Aorta (tissue), 5 donors: ENCODE measurements at regions not wholly inside any gene's neighbourhood (a gene's known extent, or its start where the extent isn't known, plus 50 kb on each side); places are given as distances from the start of the nearest gene placed in this dataset.
"Not testable (repeated sequence)": the region's sequence is repeated elsewhere in the genome, so short reads cannot be mapped to it uniquely, and the experiment has no call there.

Experiments used
- ATAC-seq: fragments of 200-7000 bp; cut with Tn5 transposase; one replicate; pipeline ENCODE4 v1.9.1; 2022; ENCODE audit warnings: moderate library complexity; ENCODE audit not compliant: low FRiP score
- DNase-seq, 2 donors: peaks; one replicate each; pipeline ENCODE4 v3.0.0-alpha.2; 2020
- H3K27ac ChIP-seq, 2 donors: one replicate each; pipeline ENCODE4 v1.5.1; 2013; ENCODE audit warnings: low read length in 2 of 2, mild to moderate bottlenecking in 2 of 2, moderate library complexity in 2 of 2, control low read depth in 1 of 2, inconsistent platforms in 1 of 2, low read depth in 1 of 2
- H3K27me3 ChIP-seq, 2 donors: one replicate each; pipeline ENCODE4 v1.6.1; 2013; ENCODE audit warnings: control low read depth in 1 of 2, low read length in 1 of 2, mild to moderate bottlenecking in 1 of 2, moderate library complexity in 1 of 2; ENCODE audit not compliant: insufficient read depth in 2 of 2, control insufficient read depth in 1 of 2
- H3K36me3 ChIP-seq, 2 donors: one replicate each; pipeline ENCODE4 v1.6.1; 2013; ENCODE audit warnings: control low read depth in 1 of 2, low read length in 1 of 2, mild to moderate bottlenecking in 1 of 2; ENCODE audit not compliant: insufficient read depth in 2 of 2, control insufficient read depth in 1 of 2
- H3K4me1 ChIP-seq, 2 donors: one replicate each; pipeline ENCODE4 v1.6.1; 2013; ENCODE audit warnings: low read length in 2 of 2, control low read depth in 1 of 2, mild to moderate bottlenecking in 1 of 2, moderate library complexity in 1 of 2; ENCODE audit not compliant: insufficient read depth in 2 of 2, control insufficient read depth in 1 of 2
- H3K4me3 ChIP-seq, 2 donors: one replicate each; pipeline ENCODE4 v1.5.1; 2013; ENCODE audit warnings: low read length in 2 of 2, control low read depth in 1 of 2, mild to moderate bottlenecking in 1 of 2
- H3K9me3 ChIP-seq: one replicate; pipeline ENCODE4 v1.6.1; 2013; ENCODE audit warnings: mild to moderate bottlenecking, low read length; ENCODE audit not compliant: control insufficient read depth
- WGBS, 2 donors: extraction: QIAGEN DNeasy Blood & Tissue Kit; methylation state at CpG; one replicate each; pipeline ENCODE4 v1.1.7; 2013; 5-methylcytosine and 5-hydroxymethylcytosine counted together
- intact Hi-C, 2 donors: fragments of 100-400 bp; cut with DNase I; formaldehyde crosslinking; loops; one replicate each; pipeline versions ENCODE4 v1.14.2 to v1.15.0; 2022
- donor health status: healthy with polysubstance abuse.
- donor health status: Bipolar disorder and iron deficiency.
- donor health status: DM: no; HTN: no; CAD: no.
- donor health status: DM: no; HTN: no; CAD: no.
- donor health status: DM: yes; HTN: yes; CAD: no.

DNA sequence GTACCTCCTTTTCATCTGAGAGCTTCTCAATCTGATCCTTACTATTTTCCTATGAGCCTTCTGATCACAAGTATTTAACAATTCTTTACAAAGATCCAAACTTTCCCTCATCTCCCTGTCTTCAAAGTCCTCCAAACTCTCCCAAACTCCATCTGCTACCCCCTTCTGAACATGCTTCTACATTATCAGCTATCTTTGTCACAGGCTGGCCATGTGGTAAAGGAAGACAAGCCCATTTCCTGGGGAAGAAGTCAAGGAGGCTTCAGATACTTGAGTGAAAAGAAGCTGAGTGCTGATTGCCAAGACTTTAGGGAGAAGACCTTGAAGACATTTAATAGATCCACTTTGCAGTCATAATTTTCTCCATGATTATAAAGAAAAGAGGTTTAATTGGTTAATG lies 231.4 kb downstream of the CWH43 start:
- Histone ChIP-seq H3K27me3 (no peaks in the 10 kb centered on the region), H3K27ac (no peak overlapping the region), H3K4me1 (no peaks in the 10 kb centered on the region), H3K9me3 (no peaks in the 10 kb centered on the region), H3K36me3 (no peaks in the 10 kb centered on the region), H3K4me3 (no peak overlapping the region)
- intact Hi-C loops: no loop called here
- DNase-seq: no peak
- ATAC-seq: no peak

DNA sequence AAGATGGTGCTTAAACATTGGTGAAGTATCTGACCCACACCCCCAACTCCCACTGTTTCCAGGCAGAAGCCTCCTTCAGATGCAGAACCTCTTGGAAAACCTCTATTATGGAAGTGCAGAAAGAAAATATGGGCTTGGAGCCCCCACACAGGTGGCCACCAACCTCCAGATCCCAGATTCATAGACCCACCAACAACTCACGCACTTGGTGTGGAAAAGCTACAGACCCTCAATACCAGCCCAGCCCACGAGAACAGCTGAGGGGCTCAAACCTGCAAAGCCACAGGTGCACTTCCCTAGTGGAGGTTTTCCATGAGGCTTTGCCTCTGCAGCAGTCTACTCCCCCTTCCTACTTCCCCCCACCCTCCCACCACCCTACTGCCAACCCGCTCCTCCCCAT lies 232.0 kb downstream of the CWH43 start:
- ATAC-seq, H3K9me3 ChIP-seq, H3K27ac ChIP-seq, intact Hi-C loops, H3K36me3 ChIP-seq, DNase-seq, H3K4me1 ChIP-seq, H3K4me3 ChIP-seq, H3K27me3 ChIP-seq: not testable (repeated sequence)
- WGBS, 2 donors: 61 to 65% methylated on average over 3 of the region's 3 CpGs

- H3K4me1 ChIP-seq, intact Hi-C loops, DNase-seq, H3K27ac ChIP-seq, H3K27me3 ChIP-seq, ATAC-seq, H3K4me3 ChIP-seq, H3K36me3 ChIP-seq, H3K9me3 ChIP-seq: not testable (repeated sequence)
Observed at GRCh38 chr4:49218931-49219330, 232.9 kb downstream of the CWH43 start.

GRCh38 chr4:49219489-49220225 lies 233.6 kb downstream of the CWH43 start:
- intact Hi-C loops, ATAC-seq, H3K4me1 ChIP-seq, H3K27me3 ChIP-seq, H3K27ac ChIP-seq, H3K36me3 ChIP-seq, H3K4me3 ChIP-seq, H3K9me3 ChIP-seq, DNase-seq: not testable (repeated sequence)
- WGBS, 2 donors: 34 to 35% methylated on average over 4 of the region's 4 CpGs

DNA sequence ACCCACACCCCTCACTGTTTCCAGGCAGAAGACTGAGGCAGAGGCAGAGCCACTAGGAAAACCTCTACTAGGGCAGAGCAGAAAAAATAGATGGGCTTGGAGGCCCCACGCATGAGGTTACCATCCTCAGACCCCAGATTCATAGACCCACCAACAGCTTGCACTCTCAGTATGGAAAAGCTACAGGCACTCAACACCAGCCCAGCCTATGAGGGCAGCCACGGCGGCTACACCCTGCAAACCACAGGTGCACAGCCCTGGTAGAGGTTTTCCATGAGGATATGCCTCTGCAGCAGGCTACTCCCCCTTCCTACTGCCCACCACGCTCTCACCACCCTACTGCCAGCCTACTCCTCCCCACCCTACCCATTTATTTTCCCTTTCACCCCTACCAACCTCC lies 235.1 kb downstream of the CWH43 start:
- 28 to 38% methylated on average over 4 of the region's 4 CpGs for WGBS, 2 donors
- no peaks in the 10 kb centered on the region for H3K4me1 ChIP-seq
- intact Hi-C loops: no loop called here
- ATAC-seq (no peak), DNase-seq (no peak)
- H3K9me3 ChIP-seq: no peaks in the 10 kb centered on the region
- H3K27ac ChIP-seq: no peak overlapping the region
- no peaks in the 10 kb centered on the region for H3K27me3 ChIP-seq
- no peaks in the 10 kb centered on the region for H3K36me3 ChIP-seq
- no peak overlapping the region for H3K4me3 ChIP-seq

DNA sequence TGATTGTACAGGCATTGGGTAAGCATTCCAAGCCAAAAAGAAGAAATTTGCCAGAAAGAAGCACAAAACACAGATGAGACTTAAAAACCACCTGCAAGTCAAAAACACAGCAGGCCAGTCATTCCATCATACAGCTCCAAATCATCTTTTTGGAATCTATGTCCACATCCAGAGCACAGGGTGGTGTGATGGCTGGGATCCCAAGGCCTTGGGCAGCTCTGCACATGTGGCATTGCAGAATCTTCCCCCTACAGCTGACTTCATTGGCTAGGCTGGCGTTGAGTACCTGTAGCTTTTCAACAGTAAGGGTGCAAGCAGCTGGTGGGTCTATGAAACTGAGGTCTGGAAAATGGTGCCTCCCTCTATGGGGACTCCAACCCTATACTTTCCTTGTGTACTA lies 236.7 kb downstream of the CWH43 start:
- intact Hi-C loops, DNase-seq, H3K4me1 ChIP-seq, ATAC-seq, H3K27me3 ChIP-seq, H3K9me3 ChIP-seq, H3K27ac ChIP-seq, H3K36me3 ChIP-seq, H3K4me3 ChIP-seq: not testable (repeated sequence)
- WGBS, 2 donors: 36 to 41% methylated on average over 1 of the region's 1 CpG

GRCh38 chr4:49226216-49226866 lies 240.3 kb downstream of the CWH43 start:
- H3K36me3 ChIP-seq, H3K4me3 ChIP-seq, H3K27ac ChIP-seq, DNase-seq, intact Hi-C loops, H3K27me3 ChIP-seq, ATAC-seq, H3K9me3 ChIP-seq, H3K4me1 ChIP-seq: not testable (repeated sequence)
- WGBS, 2 donors: 55 to 65% methylated on average over 6 of the region's 6 CpGs

GRCh38 chr4:49227941-49228340 lies 241.9 kb downstream of the CWH43 start:
- ATAC-seq, H3K4me1 ChIP-seq, H3K27ac ChIP-seq, DNase-seq, intact Hi-C loops, H3K9me3 ChIP-seq, H3K4me3 ChIP-seq, H3K36me3 ChIP-seq, H3K27me3 ChIP-seq: not testable (repeated sequence)
- WGBS, 2 donors: 86 to 92% methylated on average over 1 of the region's 1 CpG

DNA sequence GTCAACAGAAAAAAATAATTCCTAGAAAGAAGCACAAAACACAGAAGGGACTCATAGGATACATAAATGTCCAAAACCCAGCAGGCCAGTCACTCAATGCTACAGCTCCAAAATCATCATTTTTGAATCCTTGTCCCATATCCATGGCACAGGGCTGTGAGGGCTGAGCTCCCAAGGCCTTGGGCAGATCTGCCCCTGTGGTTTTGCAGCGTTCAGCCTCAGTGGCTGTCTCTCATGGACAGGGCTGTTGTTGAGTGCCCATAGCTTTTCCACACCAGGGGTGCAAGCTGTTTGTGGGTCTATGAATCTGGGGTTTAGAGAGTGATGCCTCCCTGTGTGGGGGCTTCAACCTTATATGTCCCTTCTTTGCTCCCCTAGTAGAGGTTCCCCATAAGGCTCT lies 243.2 kb downstream of the CWH43 start:
- 24 to 38% methylated on average over 1 of the region's 1 CpG for WGBS, 2 donors
- DNase-seq, H3K36me3 ChIP-seq, H3K9me3 ChIP-seq, H3K27me3 ChIP-seq, H3K4me1 ChIP-seq, intact Hi-C loops, ATAC-seq, H3K27ac ChIP-seq, H3K4me3 ChIP-seq: not testable (repeated sequence)
